ENCODE measurements at regions not wholly inside any gene's neighbourhood (a gene's known extent, or its start where the extent isn't known, plus 50 kb on each side); places are given as distances from the start of the nearest gene placed in this dataset.

- no peak for DNase-seq
Measured at GRCh38 chr6:137353842-137354397, 134.7 kb upstream of the IFNGR1 start.

GRCh38 chr6:137353346-137353745 lies 134.2 kb upstream of the IFNGR1 start:
- ATAC-seq (no peak), DNase-seq (no peak)

More at GRCh38 chr6:137353842-137354397, 134.7 kb upstream of the IFNGR1 start:
- no peak for ATAC-seq

- ATAC-seq (no peak), DNase-seq (no peak)
Measured at GRCh38 chr6:137352859-137353258, 133.7 kb upstream of the IFNGR1 start.

GRCh38 chr6:137351890-137352289 lies 132.7 kb upstream of the IFNGR1 start:
- DNase-seq (no peak), ATAC-seq (no peak)

GRCh38 chr6:137350857-137351256 lies 131.7 kb upstream of the IFNGR1 start:
- DNase-seq (no peak), ATAC-seq (no peak)

- no peak for DNase-seq
- no peak for ATAC-seq
Measured at GRCh38 chr6:137349856-137350830, 131.0 kb upstream of the IFNGR1 start.

- ATAC-seq (no peak), DNase-seq (no peak)
Measured at GRCh38 chr6:137348777-137349176, 129.6 kb upstream of the IFNGR1 start.

GRCh38 chr6:137343241-137343640 lies 124.1 kb upstream of the IFNGR1 start:
- no peak for DNase-seq
- ATAC-seq: no peak

GRCh38 chr6:137342607-137343190 lies 123.5 kb upstream of the IFNGR1 start:
- no peak for DNase-seq
- no peak for ATAC-seq

- ATAC-seq (no peak), DNase-seq (peak; percentile 35)
Measured at GRCh38 chr6:137341681-137342195, 122.6 kb upstream of the IFNGR1 start.

GRCh38 chr6:137339929-137340559 lies 120.9 kb upstream of the IFNGR1 start:
- no peak for ATAC-seq
- DNase-seq: no peak

- ATAC-seq (no peak), DNase-seq (no peak)
Measured at GRCh38 chr6:137334884-137335283, 115.7 kb upstream of the IFNGR1 start.

GRCh38 chr6:137334094-137334493 lies 114.9 kb upstream of the IFNGR1 start:
- DNase-seq (no peak), ATAC-seq (no peak)

- ATAC-seq (no peak), DNase-seq (no peak)
Measured at GRCh38 chr6:137332637-137333280, 113.6 kb upstream of the IFNGR1 start.

- no peak for DNase-seq
Measured at GRCh38 chr6:137323860-137324259, 104.7 kb upstream of the IFNGR1 start.

GRCh38 chr6:137320271-137320670 lies 101.1 kb upstream of the IFNGR1 start:
- ATAC-seq (no peak), DNase-seq (no peak)

More at GRCh38 chr6:137323860-137324259, 104.7 kb upstream of the IFNGR1 start:
- ATAC-seq: no peak

GRCh38 chr6:137316626-137317025 lies 97.4 kb upstream of the IFNGR1 start:
- DNase-seq (no peak), ATAC-seq (no peak)

- ATAC-seq (no peak), DNase-seq (no peak)
Measured at GRCh38 chr6:137315081-137315480, 95.9 kb upstream of the IFNGR1 start.

GRCh38 chr6:137313928-137314855 lies 95.0 kb upstream of the IFNGR1 start:
- peak; percentile 75 for DNase-seq
- ATAC-seq: peak; percentile 49

- DNase-seq (no peak), ATAC-seq (no peak)
Measured at GRCh38 chr6:137313211-137313610, 94.0 kb upstream of the IFNGR1 start.

GRCh38 chr6:137311940-137312339 lies 92.8 kb upstream of the IFNGR1 start:
- DNase-seq (no peak), ATAC-seq (no peak)

Measured in stimulated activated naive CD8-positive, alpha-beta T cell treated with anti-CD3 and anti-CD28 coated beads, Interleukin-15, Interleukin-2, amounts not matched to agents 100 U/mL and 50 U/mL, for 24 hours (primary cell).